HL-60 (cell line): ENCODE measurements at regions not wholly inside any gene's neighbourhood (a gene's known extent, or its start where the extent isn't known, plus 50 kb on each side); places are given as distances from the start of the nearest gene placed in this dataset.

Experiments used
- DNase-seq, 2 experiments: peaks; one replicate each; pipeline ENCODE4 v3.0.0-alpha.2; 2010 to 2020; ENCODE audit warnings: low read depth in 1 of 2, low spot score in 1 of 2
- H3K27ac ChIP-seq: fragments of 250-450 bp; sonication (Bioruptor Pico); replicated peaks from 2 replicates; pipeline ENCODE4 v1.5.1; 2020; ENCODE audit warnings: mild to moderate bottlenecking, moderate library complexity
- H3K27me3 ChIP-seq: fragments of 250-450 bp; sonication (Bioruptor Pico); 2 replicates; pipeline ENCODE4 v1.5.1; 2021; ENCODE audit warnings: mild to moderate bottlenecking, moderate library complexity; ENCODE audit not compliant: insufficient read depth, poor library complexity, severe bottlenecking
- H3K4me3 ChIP-seq: replicated peaks from 2 replicates; pipeline ENCODE4 v1.5.1; 2011; ENCODE audit warnings: mild to moderate bottlenecking, control low read depth, low read length; ENCODE audit not compliant: insufficient read depth
- CTCF ChIP-seq: IDR thresholded peaks from one replicate; pipeline ENCODE4 v1.5.1; 2011; ENCODE audit warnings: low read length, control low read depth, inconsistent platforms; ENCODE audit not compliant: insufficient read depth
- GABPA ChIP-seq: IDR thresholded peaks from 2 replicates; pipeline ENCODE4 v1.6.1; 2012; ENCODE audit warnings: low read depth
- POLR2AphosphoS5 ChIP-seq: IDR thresholded peaks from 2 replicates; pipeline ENCODE4 v1.6.1; 2012; ENCODE audit warnings: low read depth
- REST ChIP-seq: IDR thresholded peaks from 2 replicates; pipeline ENCODE4 v1.6.1; 2012; ENCODE audit warnings: low read depth; ENCODE audit not compliant: insufficient replicate concordance
- SPI1 ChIP-seq: IDR thresholded peaks from 2 replicates; pipeline ENCODE4 v1.6.1; 2012; ENCODE audit warnings: low read depth, mild to moderate bottlenecking, borderline replicate concordance

- no peak overlapping the region for H3K27ac ChIP-seq
- TF ChIP-seq CTCF (no peak), SPI1 (no peak), POLR2AphosphoS5 (no peak)
Observed at GRCh38 chr5:118095115-118095514, 893.2 kb downstream of the DTWD2 start.

GRCh38 chr5:118088448-118088847 lies 899.9 kb downstream of the DTWD2 start:
- Histone ChIP-seq H3K4me3 (no peak overlapping the region), H3K27me3 (no peaks in the 10 kb centered on the region), H3K27ac (no peak overlapping the region)
- DNase-seq: no peak
- no peak for TF ChIP-seq CTCF
- TF ChIP-seq POLR2AphosphoS5: no peak
- no peak for TF ChIP-seq REST
- TF ChIP-seq GABPA: no peak
- TF ChIP-seq SPI1: no peak

More at GRCh38 chr5:118095115-118095514, 893.2 kb downstream of the DTWD2 start:
- H3K4me3 ChIP-seq: no peak overlapping the region
- no peak for DNase-seq
- H3K27me3 ChIP-seq: no peaks in the 10 kb centered on the region

- TF ChIP-seq REST: peak; percentile 71
- TF ChIP-seq SPI1: no peak
- no peak for DNase-seq
- no peak overlapping the region for H3K4me3 ChIP-seq
- H3K27ac ChIP-seq: no peak overlapping the region
- H3K27me3 ChIP-seq: no peaks in the 10 kb centered on the region
Observed at GRCh38 chr5:118076490-118076889, 911.9 kb downstream of the DTWD2 start.

- TF ChIP-seq SPI1 (no peak), REST (no peak), CTCF (no peak), GABPA (no peak), POLR2AphosphoS5 (no peak)
- Histone ChIP-seq H3K27me3 (no peaks in the 10 kb centered on the region), H3K4me3 (no peak overlapping the region), H3K27ac (no peak overlapping the region)
- no peak for DNase-seq
Observed at GRCh38 chr5:118070041-118070440, 918.3 kb downstream of the DTWD2 start.
